GM18909 (cell line): ENCODE measurements at regions not wholly inside any gene's neighbourhood (a gene's known extent, or its start where the extent isn't known, plus 50 kb on each side); places are given as distances from the start of the nearest gene placed in this dataset.

Source experiments
- ATAC-seq: cut with Tn5 transposase; IDR thresholded peaks from one replicate; pipeline ENCODE4 v1.9.1; 2021; ENCODE audit warnings: mild to moderate bottlenecking; ENCODE audit not compliant: unreplicated experiment, poor library complexity

GRCh38 chr2:216974321-216975302, 114.7 kb upstream of the TNP1 start:
- ATAC-seq, result no peak

GRCh38 chr2:216971593-216971992, 111.7 kb upstream of the TNP1 start:
- no peak for ATAC-seq

- ATAC-seq, result no peak
These were observed 110.6 kb upstream of the TNP1 start for GRCh38 chr2:216970359-216970915.

GRCh38 chr2:216967889-216968288, 108.0 kb upstream of the TNP1 start:
- ATAC-seq, result no peak

GRCh38 chr2:216960671-216961268, 100.9 kb upstream of the TNP1 start:
- ATAC-seq, result no peak

- no peak for ATAC-seq
These were observed 99.6 kb upstream of the TNP1 start for GRCh38 chr2:216959433-216959832.

GRCh38 chr2:216956820-216957493, 97.1 kb upstream of the TNP1 start:
- no peak for ATAC-seq

- ATAC-seq, result no peak
These were observed 91.3 kb upstream of the TNP1 start for GRCh38 chr2:216951171-216951570.

GRCh38 chr2:216950547-216950946, 90.7 kb upstream of the TNP1 start:
- ATAC-seq, result no peak

- ATAC-seq, result no peak
These were observed 90.0 kb upstream of the TNP1 start for GRCh38 chr2:216949700-216950413.

GRCh38 chr2:216947055-216947454, 87.2 kb upstream of the TNP1 start:
- ATAC-seq, result no peak

- ATAC-seq, result no peak
These were observed 84.9 kb upstream of the TNP1 start for GRCh38 chr2:216944733-216945132.

- ATAC-seq, result no peak
These were observed 83.2 kb upstream of the TNP1 start for GRCh38 chr2:216943109-216943508.

GRCh38 chr2:216942465-216942864, 82.6 kb upstream of the TNP1 start:
- ATAC-seq, result no peak

GRCh38 chr2:216942016-216942415, 82.2 kb upstream of the TNP1 start:
- ATAC-seq, result no peak

- no peak for ATAC-seq
These were observed 77.1 kb upstream of the TNP1 start for GRCh38 chr2:216936954-216937357.

- no peak for ATAC-seq
These were observed 74.8 kb upstream of the TNP1 start for GRCh38 chr2:216934623-216935022.

GRCh38 chr2:216934151-216934550, 74.3 kb upstream of the TNP1 start:
- no peak for ATAC-seq

GRCh38 chr2:216932863-216933548, 73.1 kb upstream of the TNP1 start:
- no peak for ATAC-seq
